Right atrium auricular region (tissue), 2 donors: ENCODE measurements at regions not wholly inside any gene's neighbourhood (a gene's known extent, or its start where the extent isn't known, plus 50 kb on each side); places are given as distances from the start of the nearest gene placed in this dataset.

Source experiments
- DNase-seq: peaks from one replicate; pipeline ENCODE4 v3.0.0-alpha.2; 2019; ENCODE audit warnings: low spot score
- H3K27ac ChIP-seq, 2 donors: fragments of 200-600 bp; sonication (generic); 1 replicate in 1 of 2; 2 replicates in 1 of 2; pipeline ENCODE4 v1.5.1; 2016 to 2019
- H3K27me3 ChIP-seq, 2 donors: fragments of 200-600 bp; sonication (generic); one replicate each; pipeline versions ENCODE4 v1.5.1 to v1.6.0; 2017 to 2019
- H3K36me3 ChIP-seq: fragments of 200-600 bp; sonication (generic); one replicate; pipeline ENCODE4 v1.5.1; 2016
- H3K4me1 ChIP-seq, 2 donors: fragments of 200-600 bp; sonication (generic); one replicate each; pipeline versions ENCODE4 v1.5.1 to v1.6.0; 2017 to 2019
- H3K4me3 ChIP-seq, 2 donors: fragments of 200-600 bp; sonication (generic); 1 replicate in 1 of 2; 2 replicates in 1 of 2; pipeline ENCODE4 v1.5.1; 2017 to 2019; ENCODE audit warnings: mild to moderate bottlenecking in 1 of 2, moderate library complexity in 1 of 2
- H3K9me3 ChIP-seq, 2 donors: fragments of 200-600 bp; sonication (generic); one replicate each; pipeline ENCODE4 v1.5.1; 2019
- TF ChIP-seq, protein P1 (sequence below), 2 donors: fragments of 200-600 bp; sonication (generic); IDR thresholded peaks; one replicate each; pipeline ENCODE4 v1.5.1; 2019; ENCODE audit warnings: antibody characterized with exemption in 2 of 2

DNA sequence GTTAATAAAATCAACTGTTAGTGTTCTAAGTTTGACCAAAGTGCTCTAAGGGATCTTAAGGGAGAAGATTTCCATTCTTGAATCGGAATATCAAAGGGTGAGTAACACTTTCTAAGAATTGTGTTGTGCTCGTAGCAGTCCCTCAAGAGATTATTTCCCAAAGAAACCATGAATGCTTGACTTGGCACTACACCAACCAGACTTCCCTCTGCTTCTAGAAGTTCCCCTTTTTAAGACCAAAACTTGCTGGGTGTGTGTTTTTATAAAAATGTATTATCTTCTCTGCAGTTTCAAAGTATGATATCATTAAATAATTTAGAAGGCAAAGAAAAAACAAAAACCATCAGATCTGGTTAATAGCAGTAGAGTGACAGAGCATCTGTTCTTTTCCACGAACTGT is 522.0 kb upstream of the FAM98A start:
- TF ChIP-seq, protein P1, sequence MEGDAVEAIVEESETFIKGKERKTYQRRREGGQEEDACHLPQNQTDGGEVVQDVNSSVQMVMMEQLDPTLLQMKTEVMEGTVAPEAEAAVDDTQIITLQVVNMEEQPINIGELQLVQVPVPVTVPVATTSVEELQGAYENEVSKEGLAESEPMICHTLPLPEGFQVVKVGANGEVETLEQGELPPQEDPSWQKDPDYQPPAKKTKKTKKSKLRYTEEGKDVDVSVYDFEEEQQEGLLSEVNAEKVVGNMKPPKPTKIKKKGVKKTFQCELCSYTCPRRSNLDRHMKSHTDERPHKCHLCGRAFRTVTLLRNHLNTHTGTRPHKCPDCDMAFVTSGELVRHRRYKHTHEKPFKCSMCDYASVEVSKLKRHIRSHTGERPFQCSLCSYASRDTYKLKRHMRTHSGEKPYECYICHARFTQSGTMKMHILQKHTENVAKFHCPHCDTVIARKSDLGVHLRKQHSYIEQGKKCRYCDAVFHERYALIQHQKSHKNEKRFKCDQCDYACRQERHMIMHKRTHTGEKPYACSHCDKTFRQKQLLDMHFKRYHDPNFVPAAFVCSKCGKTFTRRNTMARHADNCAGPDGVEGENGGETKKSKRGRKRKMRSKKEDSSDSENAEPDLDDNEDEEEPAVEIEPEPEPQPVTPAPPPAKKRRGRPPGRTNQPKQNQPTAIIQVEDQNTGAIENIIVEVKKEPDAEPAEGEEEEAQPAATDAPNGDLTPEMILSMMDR (IDR thresholded peaks at IDR 0.05) = no peak
- Histone ChIP-seq H3K9me3 (no peaks in the 10 kb centered on the region), H3K4me1 (no peaks in the 10 kb centered on the region)

DNA sequence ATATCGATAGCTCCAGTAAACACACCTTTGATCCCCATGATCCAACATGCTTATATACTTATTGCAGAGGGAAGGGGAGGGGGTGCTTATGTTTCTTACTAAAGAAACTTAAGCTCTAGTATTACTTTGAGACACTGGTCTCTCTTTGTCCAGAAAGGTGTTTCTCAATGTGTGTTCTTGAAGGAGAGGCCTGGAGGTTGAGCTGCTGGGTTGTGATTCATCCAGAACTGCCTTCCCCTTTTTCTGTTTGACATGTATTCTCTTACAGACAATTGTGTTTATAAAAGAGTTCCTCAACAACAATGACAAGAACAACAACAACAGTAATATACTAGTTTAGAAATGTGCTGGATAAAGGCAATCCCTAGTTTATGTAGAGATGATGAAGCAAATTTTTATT is 516.0 kb upstream of the FAM98A start:
- no peaks in the 10 kb centered on the region for H3K4me1 ChIP-seq
- TF ChIP-seq, protein P1 (IDR thresholded peaks at IDR 0.05) = no peak
- DNase-seq = no peak
- no peaks in the 10 kb centered on the region for H3K36me3 ChIP-seq
- no peak overlapping the region for H3K4me3 ChIP-seq
- H3K27ac ChIP-seq = no peak overlapping the region
- no peaks in the 10 kb centered on the region for H3K9me3 ChIP-seq
- no peaks in the 10 kb centered on the region for H3K27me3 ChIP-seq

More for the DNA sequence above, 522.0 kb upstream of the FAM98A start:
- Histone ChIP-seq H3K27ac (no peak overlapping the region), H3K27me3 (no peaks in the 10 kb centered on the region), H3K4me3 (no peak overlapping the region), H3K36me3 (no peaks in the 10 kb centered on the region)
- no peak for DNase-seq

DNA sequence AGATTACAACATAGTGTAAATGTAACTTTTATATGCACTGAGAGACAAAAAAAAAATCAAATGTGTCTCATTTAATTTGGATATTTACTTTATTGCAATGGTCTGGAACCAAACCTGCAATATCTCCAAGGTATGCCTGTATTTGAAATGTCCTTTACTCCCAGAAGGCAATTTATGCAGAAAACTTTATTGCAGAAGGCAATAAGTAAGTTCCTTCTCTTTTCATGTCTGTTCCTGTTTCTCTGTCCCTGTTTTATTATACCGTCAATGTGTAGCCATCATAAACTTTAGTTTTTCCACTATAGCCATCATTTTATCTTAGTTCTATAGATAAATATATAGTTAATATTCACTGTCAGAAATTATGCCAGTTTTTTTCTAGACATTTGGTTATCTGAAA is 513.1 kb upstream of the FAM98A start:
- Histone ChIP-seq H3K4me1 (no peaks in the 10 kb centered on the region), H3K27me3 (no peaks in the 10 kb centered on the region), H3K27ac (no peak overlapping the region), H3K4me3 (no peak overlapping the region), H3K36me3 (no peaks in the 10 kb centered on the region), H3K9me3 (no peaks in the 10 kb centered on the region)
- TF ChIP-seq, protein P1 (IDR thresholded peaks at IDR 0.05) = no peak
- no peak for DNase-seq

DNA sequence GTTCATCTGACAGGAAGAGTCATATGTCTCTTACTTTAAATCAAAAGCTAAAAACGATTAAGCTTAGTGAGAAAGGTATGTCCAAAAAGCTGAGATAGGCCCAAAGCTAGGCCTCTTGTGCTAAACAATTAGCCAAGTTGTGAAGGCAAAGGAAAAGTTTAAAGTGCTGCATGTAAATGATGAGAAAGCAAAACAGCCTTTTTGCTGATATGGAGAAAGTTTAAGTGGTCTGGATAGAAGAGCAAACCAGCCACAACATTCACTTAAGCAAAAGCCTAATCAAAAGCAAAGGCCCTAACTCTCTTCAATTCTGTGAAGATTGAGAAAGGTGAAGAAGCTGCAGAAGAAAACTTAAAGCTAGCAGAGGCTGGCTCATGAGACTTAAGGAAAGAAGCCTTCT is 511.3 kb upstream of the FAM98A start:
- Histone ChIP-seq H3K27ac (no peak overlapping the region), H3K4me1 (no peaks in the 10 kb centered on the region), H3K4me3 (no peak overlapping the region), H3K9me3 (no peaks in the 10 kb centered on the region), H3K36me3 (no peaks in the 10 kb centered on the region), H3K27me3 (no peaks in the 10 kb centered on the region)
- DNase-seq = no peak
- TF ChIP-seq, protein P1 (IDR thresholded peaks at IDR 0.05) = no peak

DNA sequence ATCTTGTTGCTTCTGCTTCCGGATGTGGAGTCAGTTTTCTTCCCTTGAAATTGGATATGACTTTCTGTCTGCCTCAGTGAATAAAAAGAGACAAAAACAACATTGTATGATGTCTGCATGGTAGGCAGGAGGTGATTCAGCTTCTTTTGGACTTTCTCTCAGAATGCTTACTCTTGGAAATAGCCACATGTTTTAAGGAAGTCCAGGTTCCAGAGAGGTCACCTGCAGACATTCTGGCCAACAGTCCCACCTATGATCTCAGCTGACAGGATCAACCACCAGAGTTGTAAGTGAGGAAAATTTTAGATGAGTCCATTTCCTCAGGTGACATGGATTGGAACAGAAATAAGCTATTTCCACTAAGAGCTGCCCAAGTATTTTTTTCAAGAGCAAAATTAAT is 508.7 kb upstream of the FAM98A start:
- no peaks in the 10 kb centered on the region for H3K4me1 ChIP-seq
- H3K9me3 ChIP-seq = no peaks in the 10 kb centered on the region
- no peak overlapping the region for H3K27ac ChIP-seq
- no peak overlapping the region for H3K4me3 ChIP-seq
- no peaks in the 10 kb centered on the region for H3K27me3 ChIP-seq
- no peak for DNase-seq
- TF ChIP-seq, protein P1 (IDR thresholded peaks at IDR 0.05) = no peak
- no peaks in the 10 kb centered on the region for H3K36me3 ChIP-seq

DNA sequence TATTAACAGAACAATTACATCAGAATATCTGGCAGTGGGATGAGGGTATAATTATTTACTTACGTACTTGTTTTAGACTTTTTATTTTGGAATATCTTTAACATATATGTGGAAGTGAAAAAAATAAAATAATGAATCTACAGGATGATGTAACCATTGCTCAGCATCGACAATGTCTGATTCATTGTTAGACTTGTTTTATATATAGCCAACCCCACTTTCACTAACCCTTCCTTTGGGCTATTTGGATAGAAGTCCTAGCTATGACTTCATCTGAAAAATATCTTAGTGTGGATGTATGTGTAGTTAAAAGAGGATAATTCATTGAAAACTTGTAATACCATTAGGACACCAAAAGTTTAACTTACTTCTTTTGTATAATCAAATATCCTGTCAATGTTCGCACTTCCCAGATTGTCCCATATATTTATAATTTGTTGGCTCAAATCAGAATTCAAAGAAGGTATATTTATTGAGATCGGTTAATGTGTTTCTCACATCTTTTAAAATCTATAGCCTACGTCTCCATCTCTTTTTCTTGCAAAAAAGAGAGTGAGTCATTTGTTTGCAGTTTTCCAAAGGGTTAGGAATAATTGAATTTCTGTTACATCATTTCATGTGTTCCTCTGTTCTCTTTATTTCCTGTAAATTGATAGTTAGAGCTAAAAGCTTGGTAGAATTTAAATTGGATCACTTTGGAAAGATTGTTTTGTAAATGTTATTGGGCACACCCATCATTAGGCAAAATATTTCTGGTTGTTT is 506.1 kb upstream of the FAM98A start:
- H3K9me3 ChIP-seq = no peaks in the 10 kb centered on the region
- no peaks in the 10 kb centered on the region for H3K36me3 ChIP-seq
- no peak for DNase-seq
- no peaks in the 10 kb centered on the region for H3K4me1 ChIP-seq
- TF ChIP-seq, protein P1 (IDR thresholded peaks at IDR 0.05) = no peak
- no peak overlapping the region for H3K27ac ChIP-seq
- no peak overlapping the region for H3K4me3 ChIP-seq
- no peaks in the 10 kb centered on the region for H3K27me3 ChIP-seq
